Urinary bladder (tissue), 3 donors: ENCODE measurements at regions not wholly inside any gene's neighbourhood (a gene's known extent, or its start where the extent isn't known, plus 50 kb on each side); places are given as distances from the start of the nearest gene placed in this dataset.

Experiments used
- DNase-seq: peaks from one replicate; pipeline ENCODE4 v3.0.0-alpha.2; 2015; ENCODE audit errors: extremely low spot score
- H3K27ac ChIP-seq: one replicate; pipeline ENCODE4 v1.5.1; 2013; ENCODE audit warnings: low read depth, mild to moderate bottlenecking, moderate library complexity
- H3K36me3 ChIP-seq: one replicate; pipeline ENCODE4 v1.6.1; 2013; ENCODE audit warnings: mild to moderate bottlenecking, moderate library complexity; ENCODE audit not compliant: insufficient read depth
- H3K4me1 ChIP-seq: one replicate; pipeline ENCODE4 v1.6.1; 2013; ENCODE audit warnings: mild to moderate bottlenecking, moderate library complexity; ENCODE audit not compliant: insufficient read depth
- H3K4me3 ChIP-seq: one replicate; pipeline ENCODE4 v1.5.1; 2013; ENCODE audit warnings: low read depth, low read length
- WGBS: extraction: QIAGEN DNeasy Blood & Tissue Kit; methylation state at CpG from one replicate; pipeline ENCODE4 v1.1.7; 2013; 5-methylcytosine and 5-hydroxymethylcytosine counted together
- donor health status: healthy with polysubstance abuse.
- donor health status: healthy.

DNA sequence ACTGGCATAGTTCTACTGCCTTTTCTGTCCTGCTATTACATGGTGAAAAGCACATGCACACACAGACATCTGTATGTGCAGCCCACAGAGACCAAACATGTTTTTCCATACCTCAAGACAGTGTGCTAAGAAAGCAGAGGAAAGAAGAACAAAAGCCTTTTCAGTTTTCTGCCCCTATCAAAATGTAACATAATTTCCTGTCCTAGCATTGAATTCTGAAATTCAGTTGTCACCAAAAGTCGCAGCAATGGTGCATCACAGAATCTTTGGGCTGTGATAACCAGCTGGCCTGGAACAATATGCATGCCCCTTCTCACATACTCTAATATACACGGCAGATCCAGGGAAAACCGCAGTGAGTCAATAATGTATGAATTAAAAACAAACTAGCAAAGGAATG lies 153.8 kb upstream of the RAP2B start:
- Histone ChIP-seq H3K4me3 (no peak overlapping the region), H3K4me1 (no peaks in the 10 kb centered on the region), H3K36me3 (no peaks in the 10 kb centered on the region), H3K27ac (no peak overlapping the region)
- WGBS = 80% methylated on average over 3 of the region's 3 CpGs
- no peak for DNase-seq

DNA sequence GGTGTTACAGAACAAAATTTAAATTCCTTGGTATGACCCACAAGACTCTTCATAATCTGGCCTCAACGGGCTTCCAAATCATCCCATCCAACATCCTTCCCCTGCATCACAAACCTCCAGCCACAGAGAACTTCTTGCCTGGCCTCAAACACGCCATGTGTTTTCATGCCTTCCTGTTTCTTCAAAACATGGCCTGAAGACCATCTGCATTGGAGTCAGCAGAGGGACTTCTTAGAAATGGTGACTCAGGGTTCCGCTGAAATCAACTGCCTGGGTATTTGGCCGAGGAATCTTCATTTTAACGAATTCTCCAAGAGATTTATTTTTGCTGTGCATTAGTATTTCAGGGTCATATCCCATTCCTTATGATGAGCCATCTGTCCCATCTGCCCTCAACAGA lies 138.1 kb upstream of the RAP2B start:
- no peak overlapping the region for H3K27ac ChIP-seq
- H3K36me3 ChIP-seq = no peaks in the 10 kb centered on the region
- no peak overlapping the region for H3K4me3 ChIP-seq
- DNase-seq = no peak
- 92% methylated on average over 5 of the region's 5 CpGs for WGBS
- H3K4me1 ChIP-seq = no peaks in the 10 kb centered on the region

DNA sequence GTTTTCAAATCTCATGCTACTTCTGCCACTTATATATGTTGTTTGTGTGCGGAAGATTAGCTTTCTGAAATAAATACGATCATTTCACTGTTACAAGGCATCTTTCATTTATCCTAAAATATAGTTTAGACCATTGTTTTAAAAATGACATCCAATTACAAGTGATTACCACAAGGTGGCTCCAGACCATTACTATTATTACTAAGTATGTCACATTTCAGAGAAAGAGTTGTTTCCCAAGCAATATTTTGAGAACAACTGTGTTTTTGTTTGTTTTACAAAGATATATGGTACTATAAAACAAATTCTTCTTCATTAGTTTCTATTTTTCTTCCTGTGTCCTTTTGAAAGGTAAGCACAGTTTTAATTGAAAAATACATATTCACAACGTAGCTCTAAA lies 136.0 kb upstream of the RAP2B start:
- Histone ChIP-seq H3K4me1 (no peaks in the 10 kb centered on the region), H3K27ac (no peak overlapping the region), H3K36me3 (no peaks in the 10 kb centered on the region), H3K4me3 (no peak overlapping the region)
- 51% methylated on average over 3 of the region's 3 CpGs for WGBS
- DNase-seq = no peak

DNA sequence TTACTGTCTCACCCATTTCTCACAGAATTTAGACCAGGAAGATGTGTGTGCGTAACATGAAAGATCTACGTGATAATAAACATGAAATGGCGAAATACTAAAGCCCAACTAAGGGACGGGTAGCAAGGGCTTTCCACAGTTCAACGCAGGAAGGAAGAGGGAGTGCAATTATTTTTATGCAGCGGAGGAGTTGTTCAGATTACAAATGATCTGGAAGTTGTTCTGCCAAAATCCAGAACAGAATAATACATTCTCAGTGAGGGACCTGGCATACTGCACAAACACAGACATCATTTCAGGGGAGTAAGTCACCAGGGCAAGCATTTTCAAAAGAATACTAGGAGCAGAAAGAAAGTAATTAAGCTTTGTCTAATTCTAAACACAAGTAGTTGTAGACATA lies 133.6 kb upstream of the RAP2B start:
- H3K4me3 ChIP-seq = no peak overlapping the region
- H3K4me1 ChIP-seq = no peaks in the 10 kb centered on the region
- no peaks in the 10 kb centered on the region for H3K36me3 ChIP-seq
- WGBS = 22% methylated on average over 6 of the region's 6 CpGs
- H3K27ac ChIP-seq = no peak overlapping the region
- no peak for DNase-seq

DNA sequence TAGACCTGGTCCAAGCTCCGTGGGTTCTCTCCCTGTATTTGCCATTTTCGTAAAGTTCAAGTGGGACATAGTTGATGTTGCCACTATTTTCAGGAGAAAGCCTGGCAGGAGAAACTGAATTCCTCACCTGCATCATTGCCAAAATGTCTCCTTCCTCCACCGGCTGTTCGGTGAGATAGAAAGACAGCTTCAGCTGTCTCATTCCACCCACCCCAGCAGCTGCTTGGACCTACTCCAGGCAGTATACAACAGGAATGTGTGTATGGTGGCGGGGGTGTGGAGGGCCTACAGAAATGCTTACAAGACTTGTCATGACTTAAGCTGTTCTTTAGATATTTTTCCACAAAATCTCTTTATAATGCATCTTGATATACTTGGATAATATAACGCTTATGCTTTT lies 132.7 kb upstream of the RAP2B start:
- WGBS = 44% methylated on average over 6 of the region's 6 CpGs
- DNase-seq = peak; percentile 41
- H3K27ac ChIP-seq = no peak overlapping the region

DNA sequence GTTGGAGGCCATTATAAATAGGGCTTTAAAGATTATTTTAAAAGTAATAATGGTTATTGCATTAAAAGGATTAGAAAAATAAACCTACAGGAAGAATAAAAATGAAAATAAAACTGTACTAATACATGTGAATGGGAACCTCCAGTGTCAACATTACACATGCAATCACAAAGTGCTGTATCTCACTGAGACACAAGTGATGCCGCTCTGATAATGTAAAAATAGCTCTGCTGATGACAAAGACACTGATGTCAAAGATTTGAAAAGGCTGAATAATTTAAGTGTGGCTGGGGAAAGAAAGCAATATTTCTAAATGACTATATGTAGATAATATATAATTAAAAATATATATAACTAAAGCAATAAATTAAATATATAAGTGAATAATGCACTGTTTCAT lies 129.1 kb upstream of the RAP2B start:
- no peak for DNase-seq
- Histone ChIP-seq H3K4me3 (no peak overlapping the region), H3K27ac (no peak overlapping the region), H3K4me1 (no peaks in the 10 kb centered on the region), H3K36me3 (no peaks in the 10 kb centered on the region)
- WGBS = 87% methylated on average over 1 of the region's 1 CpG

More for the DNA sequence above, 132.7 kb upstream of the RAP2B start:
- Histone ChIP-seq H3K36me3 (no peaks in the 10 kb centered on the region), H3K4me3 (no peak overlapping the region), H3K4me1 (no peaks in the 10 kb centered on the region)

DNA sequence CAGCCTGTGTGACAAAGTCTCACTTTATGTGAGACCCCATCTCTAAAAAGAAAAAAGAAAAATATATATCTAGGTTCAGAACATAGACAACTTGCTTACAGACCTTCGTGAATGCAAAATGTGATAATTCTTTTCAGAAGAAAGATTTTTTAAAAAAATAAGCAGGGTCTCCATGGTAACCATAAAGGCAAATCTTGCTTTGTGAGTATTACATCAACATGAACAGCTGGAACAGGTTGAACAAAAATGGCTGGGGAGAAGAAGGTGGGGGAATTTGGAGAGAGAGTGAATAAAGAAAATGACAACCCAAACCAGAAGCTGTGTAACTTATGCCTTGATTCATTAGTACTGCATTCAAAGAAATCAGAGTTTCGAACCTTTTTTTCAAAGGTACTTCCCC lies 125.2 kb upstream of the RAP2B start:
- no peak for DNase-seq
- Histone ChIP-seq H3K36me3 (no peaks in the 10 kb centered on the region), H3K4me3 (no peak overlapping the region), H3K27ac (no peak overlapping the region), H3K4me1 (no peaks in the 10 kb centered on the region)
- WGBS = 93% methylated on average over 2 of the region's 2 CpGs

DNA sequence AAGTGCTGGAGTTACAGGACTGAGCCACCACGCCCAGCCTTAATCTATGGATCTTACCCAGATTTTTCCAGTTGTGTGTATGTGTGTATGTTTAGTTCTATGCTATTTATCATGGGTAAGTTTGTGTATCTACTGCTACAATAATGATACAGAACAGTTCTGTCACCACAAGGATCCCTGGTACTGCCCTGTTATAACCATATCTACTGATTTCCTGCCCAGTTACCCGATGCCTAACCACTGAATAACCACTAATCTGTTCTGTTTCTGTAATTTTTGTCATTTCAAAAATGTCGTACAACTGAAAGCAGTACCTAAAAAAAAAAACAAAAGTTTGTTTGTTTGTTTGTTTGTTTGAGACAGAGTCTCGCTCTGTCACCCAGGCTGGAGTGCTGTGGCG lies 123.7 kb upstream of the RAP2B start:
- Histone ChIP-seq H3K4me1 (no peaks in the 10 kb centered on the region), H3K27ac (no peak overlapping the region), H3K36me3 (no peaks in the 10 kb centered on the region), H3K4me3 (no peak overlapping the region)
- no peak for DNase-seq
- WGBS = 89% methylated on average over 5 of the region's 5 CpGs

DNA sequence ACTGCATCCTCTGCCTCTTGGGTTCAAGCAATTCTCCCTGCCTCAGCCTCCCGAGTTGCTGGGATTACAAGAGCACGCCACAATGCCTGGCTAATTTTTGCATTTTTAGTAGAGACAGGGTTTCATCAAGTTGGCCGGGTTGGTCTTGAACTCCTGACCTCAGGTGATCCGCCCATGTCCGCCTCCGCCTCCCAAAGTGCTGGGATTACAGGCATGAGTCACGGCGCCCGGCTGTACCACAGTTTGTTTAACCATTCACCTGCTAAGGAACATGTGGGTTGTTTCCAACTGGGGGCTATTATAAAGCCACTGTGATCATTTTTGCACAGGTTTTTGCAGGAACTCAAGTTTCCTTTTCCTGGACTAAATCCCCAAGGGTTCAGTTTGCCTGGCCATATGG lies 123.2 kb upstream of the RAP2B start:
- no peak for DNase-seq
- WGBS = 59% methylated on average over 9 of the region's 9 CpGs
- no peak overlapping the region for H3K4me3 ChIP-seq

DNA sequence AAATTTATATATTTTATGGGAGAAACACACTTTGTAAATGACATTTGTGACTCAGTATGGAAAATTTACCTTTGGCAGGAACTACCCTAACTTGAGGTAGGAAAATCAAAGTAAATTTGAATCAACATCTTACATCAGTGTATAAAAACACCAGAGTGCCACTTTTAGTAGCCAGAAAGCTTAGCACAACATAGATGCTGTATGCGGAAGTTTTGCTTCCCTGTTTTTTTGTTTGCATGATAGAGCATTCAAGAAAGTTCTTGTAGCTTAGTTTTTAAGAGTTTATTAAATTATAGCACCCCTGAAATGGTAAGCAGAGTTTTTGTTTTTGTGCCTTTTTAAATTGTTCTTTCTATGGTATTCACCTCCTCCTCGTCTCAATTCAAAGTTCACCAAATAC lies 120.8 kb upstream of the RAP2B start:
- Histone ChIP-seq H3K4me3 (no peak overlapping the region), H3K36me3 (no peaks in the 10 kb centered on the region), H3K4me1 (no peaks in the 10 kb centered on the region), H3K27ac (no peak overlapping the region)
- DNase-seq = no peak
- 97% methylated on average over 2 of the region's 2 CpGs for WGBS

More for the DNA sequence above, 123.2 kb upstream of the RAP2B start:
- no peaks in the 10 kb centered on the region for H3K36me3 ChIP-seq
- no peaks in the 10 kb centered on the region for H3K4me1 ChIP-seq
- H3K27ac ChIP-seq = no peak overlapping the region

DNA sequence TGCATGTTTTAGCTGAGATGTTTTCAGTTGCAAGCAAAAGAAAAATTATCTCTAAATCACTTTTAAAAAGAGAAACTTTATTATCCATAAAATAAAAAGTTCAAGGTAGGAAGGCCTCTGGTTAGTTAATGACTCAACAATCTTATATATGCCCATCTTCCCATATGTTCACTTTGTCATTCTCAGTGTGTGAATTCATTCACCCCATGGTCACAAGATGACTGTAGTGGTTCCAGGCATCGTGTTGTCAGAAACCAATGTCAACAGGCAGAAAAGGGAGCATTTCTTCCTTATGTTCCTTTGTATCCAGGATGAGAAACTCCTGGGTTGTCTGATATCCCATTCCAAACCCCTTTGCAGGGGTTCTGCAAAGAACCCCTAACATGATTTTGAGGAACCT lies 119.9 kb upstream of the RAP2B start:
- H3K36me3 ChIP-seq = no peaks in the 10 kb centered on the region
- DNase-seq = no peak
- no peaks in the 10 kb centered on the region for H3K4me1 ChIP-seq
- WGBS = 90% methylated on average over 1 of the region's 1 CpG
- H3K4me3 ChIP-seq = no peak overlapping the region
- no peak overlapping the region for H3K27ac ChIP-seq

DNA sequence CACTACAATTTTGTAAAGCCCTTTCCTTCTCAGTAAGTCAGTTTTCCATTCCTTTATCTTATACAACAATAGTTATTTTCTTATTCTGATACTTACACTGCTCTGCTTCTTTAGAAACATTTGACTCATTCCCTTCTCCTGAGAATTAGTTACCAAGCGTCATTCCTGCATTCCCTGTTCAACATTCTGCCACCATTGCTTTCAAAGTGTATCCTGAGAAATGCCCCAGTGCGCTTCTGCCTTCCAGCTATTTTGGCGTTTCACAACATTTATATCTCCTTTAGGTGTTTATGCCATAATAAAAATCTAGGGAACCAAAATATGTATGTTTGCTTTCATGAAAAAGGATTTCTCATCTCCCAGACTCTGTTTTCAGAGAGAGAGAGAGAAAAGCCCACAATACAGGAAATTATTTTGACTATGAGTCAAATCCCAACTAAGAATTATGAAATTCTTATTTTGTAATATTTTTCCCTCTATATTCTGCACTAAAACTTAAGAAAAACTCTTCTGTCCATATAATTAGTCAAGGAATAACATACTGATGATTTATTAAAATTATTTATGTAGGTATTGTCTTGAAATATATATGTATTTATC lies 118.2 kb upstream of the RAP2B start:
- DNase-seq = no peak
- Histone ChIP-seq H3K36me3 (no peaks in the 10 kb centered on the region), H3K4me1 (no peaks in the 10 kb centered on the region), H3K27ac (no peak overlapping the region), H3K4me3 (no peak overlapping the region)
- 53% methylated on average over 3 of the region's 3 CpGs for WGBS

DNA sequence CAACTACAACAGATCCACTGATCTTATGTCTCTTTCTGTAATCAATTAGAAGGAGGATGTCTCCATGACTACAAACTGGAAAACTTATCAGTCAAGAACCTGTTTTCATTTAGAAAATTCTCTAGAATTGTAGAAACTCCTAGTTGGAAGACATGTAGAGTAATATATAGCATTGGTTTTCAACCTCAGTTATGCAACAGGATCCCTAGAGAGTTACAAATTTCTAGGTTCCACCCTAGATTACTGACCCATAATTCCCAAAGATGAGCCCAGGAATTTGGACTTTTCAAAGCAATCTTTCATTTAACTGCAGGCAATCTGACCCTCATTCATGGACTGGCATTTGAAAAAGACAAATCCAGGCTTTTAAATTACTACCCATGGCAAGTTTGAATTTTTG lies 116.9 kb upstream of the RAP2B start:
- no peaks in the 10 kb centered on the region for H3K4me1 ChIP-seq
- no peak for DNase-seq
- no peak overlapping the region for H3K27ac ChIP-seq
- no peaks in the 10 kb centered on the region for H3K36me3 ChIP-seq
- H3K4me3 ChIP-seq = no peak overlapping the region

DNA sequence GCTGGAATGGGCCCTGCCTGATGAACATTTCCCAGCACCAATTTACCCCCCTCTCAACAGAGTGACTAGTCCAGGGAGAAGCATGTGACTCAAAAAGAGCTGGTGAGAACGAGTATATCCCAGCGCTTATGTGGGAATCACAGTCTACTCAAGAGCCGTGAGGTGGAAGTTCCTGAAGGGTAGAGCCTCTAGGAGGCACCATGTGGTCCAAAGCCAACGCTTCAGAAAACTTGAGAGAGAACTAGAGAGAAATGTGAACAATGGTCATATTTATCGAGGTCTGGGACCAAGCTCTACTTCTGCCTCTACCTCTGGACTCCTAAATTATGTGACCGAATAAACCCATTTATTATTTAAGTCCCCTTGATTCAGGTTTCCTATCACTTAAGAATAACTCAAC lies 111.0 kb upstream of the RAP2B start:
- 97% methylated on average over 6 of the region's 6 CpGs for WGBS
- no peak for DNase-seq
- H3K36me3 ChIP-seq = no peaks in the 10 kb centered on the region
- no peak overlapping the region for H3K27ac ChIP-seq
- no peak overlapping the region for H3K4me3 ChIP-seq
- H3K4me1 ChIP-seq = no peaks in the 10 kb centered on the region

DNA sequence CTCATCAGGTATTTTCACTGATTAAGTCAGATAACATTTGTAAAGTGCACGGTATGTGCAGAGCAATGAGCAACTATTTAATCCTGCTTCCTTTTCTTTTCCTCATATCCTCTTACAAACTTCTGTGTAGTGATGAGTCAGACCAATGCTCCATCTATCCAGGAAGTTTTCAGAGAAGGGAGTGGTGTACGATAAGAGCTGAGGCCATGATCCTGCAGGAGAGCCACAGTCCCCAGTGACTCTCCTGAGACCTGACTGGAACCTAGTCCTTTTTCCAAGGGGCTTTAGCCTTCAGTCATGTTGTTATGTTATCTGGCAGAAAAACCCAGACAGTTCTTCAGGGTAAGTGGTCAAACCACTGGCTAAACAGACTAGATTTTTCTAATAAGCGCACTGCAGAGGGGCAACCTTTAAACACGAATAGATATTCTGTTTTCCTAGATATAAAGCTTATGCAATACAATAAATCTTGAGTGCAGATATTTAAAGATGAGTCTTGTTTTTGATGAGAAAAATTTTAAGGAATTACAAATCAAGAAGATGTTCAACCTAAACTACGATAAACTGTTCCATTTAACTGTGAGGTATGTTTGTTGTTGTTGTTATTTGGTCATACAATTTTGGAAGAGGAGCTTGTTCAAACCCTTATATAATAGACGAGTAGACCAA lies 110.5 kb upstream of the RAP2B start:
- DNase-seq = no peak
- Histone ChIP-seq H3K27ac (no peak overlapping the region), H3K4me3 (no peak overlapping the region), H3K36me3 (no peaks in the 10 kb centered on the region), H3K4me1 (no peaks in the 10 kb centered on the region)
- WGBS = 66% methylated on average over 6 of the region's 6 CpGs
